ENCODE measurements at regions not wholly inside any gene's neighbourhood (a gene's known extent, or its start where the extent isn't known, plus 50 kb on each side); places are given as distances from the start of the nearest gene placed in this dataset.

- Histone ChIP-seq H3K27ac (ENCODE audit: low read length) (no peak overlapping the region), H3K36me3 (ENCODE audit: control insufficient read depth in 2 of 2, insufficient read depth in 2 of 2, low read length in 2 of 2) (no peaks in the 10 kb centered on the region), H3K27me3 (ENCODE audit: control insufficient read depth in 1 of 2, insufficient read depth in 2 of 2, low read length in 2 of 2) (no peaks in the 10 kb centered on the region), H3K4me3 (ENCODE audit: low read length in 2 of 2) (no peak overlapping the region), H3K9me3 (ENCODE audit: control insufficient read depth in 2 of 2, low read length in 2 of 2) (no peaks in the 10 kb centered on the region), H3K4me1 (ENCODE audit: control insufficient read depth, insufficient read depth, low read length) (no peaks in the 10 kb centered on the region), H3K9ac (ENCODE audit: low read length in 2 of 2) (no peak overlapping the region)
Observed at GRCh38 chr20:6882561-6883291, 115.2 kb downstream of the BMP2 start.

GRCh38 chr20:6884114-6884513 lies 116.6 kb downstream of the BMP2 start:
- Histone ChIP-seq H3K27me3 (ENCODE audit: control insufficient read depth in 1 of 2, insufficient read depth in 2 of 2, low read length in 2 of 2) (no peaks in the 10 kb centered on the region), H3K27ac (ENCODE audit: low read length) (no peak overlapping the region), H3K4me3 (ENCODE audit: low read length in 2 of 2) (no peak overlapping the region), H3K36me3 (ENCODE audit: control insufficient read depth in 2 of 2, insufficient read depth in 2 of 2, low read length in 2 of 2) (no peaks in the 10 kb centered on the region), H3K9me3 (ENCODE audit: control insufficient read depth in 2 of 2, low read length in 2 of 2) (no peaks in the 10 kb centered on the region), H3K9ac (ENCODE audit: low read length in 2 of 2) (no peak overlapping the region), H3K4me1 (ENCODE audit: control insufficient read depth, insufficient read depth, low read length) (no peaks in the 10 kb centered on the region)

- no peak overlapping the region for H3K4me3 ChIP-seq (ENCODE audit: low read length in 2 of 2)
- no peaks in the 10 kb centered on the region for H3K4me1 ChIP-seq (ENCODE audit: control insufficient read depth, insufficient read depth, low read length)
- H3K36me3 ChIP-seq (ENCODE audit: control insufficient read depth in 2 of 2, insufficient read depth in 2 of 2, low read length in 2 of 2): no peaks in the 10 kb centered on the region
- H3K27me3 ChIP-seq (ENCODE audit: control insufficient read depth in 1 of 2, insufficient read depth in 2 of 2, low read length in 2 of 2): no peaks in the 10 kb centered on the region
- H3K27ac ChIP-seq (ENCODE audit: low read length): no peak overlapping the region
- H3K9ac ChIP-seq (ENCODE audit: low read length in 2 of 2): no peak overlapping the region
- H3K9me3 ChIP-seq (ENCODE audit: control insufficient read depth in 2 of 2, low read length in 2 of 2): no peaks in the 10 kb centered on the region
Observed at GRCh38 chr20:6886065-6886729, 118.7 kb downstream of the BMP2 start.

GRCh38 chr20:6887966-6888365 lies 120.5 kb downstream of the BMP2 start:
- Histone ChIP-seq H3K9ac (ENCODE audit: low read length in 2 of 2) (no peak overlapping the region), H3K36me3 (ENCODE audit: control insufficient read depth in 2 of 2, insufficient read depth in 2 of 2, low read length in 2 of 2) (no peaks in the 10 kb centered on the region), H3K4me1 (ENCODE audit: control insufficient read depth, insufficient read depth, low read length) (no peaks in the 10 kb centered on the region), H3K27ac (ENCODE audit: low read length) (no peak overlapping the region), H3K9me3 (ENCODE audit: control insufficient read depth in 2 of 2, low read length in 2 of 2) (no peaks in the 10 kb centered on the region), H3K27me3 (ENCODE audit: control insufficient read depth in 1 of 2, insufficient read depth in 2 of 2, low read length in 2 of 2) (no peaks in the 10 kb centered on the region), H3K4me3 (ENCODE audit: low read length in 2 of 2) (no peak overlapping the region)

DNA sequence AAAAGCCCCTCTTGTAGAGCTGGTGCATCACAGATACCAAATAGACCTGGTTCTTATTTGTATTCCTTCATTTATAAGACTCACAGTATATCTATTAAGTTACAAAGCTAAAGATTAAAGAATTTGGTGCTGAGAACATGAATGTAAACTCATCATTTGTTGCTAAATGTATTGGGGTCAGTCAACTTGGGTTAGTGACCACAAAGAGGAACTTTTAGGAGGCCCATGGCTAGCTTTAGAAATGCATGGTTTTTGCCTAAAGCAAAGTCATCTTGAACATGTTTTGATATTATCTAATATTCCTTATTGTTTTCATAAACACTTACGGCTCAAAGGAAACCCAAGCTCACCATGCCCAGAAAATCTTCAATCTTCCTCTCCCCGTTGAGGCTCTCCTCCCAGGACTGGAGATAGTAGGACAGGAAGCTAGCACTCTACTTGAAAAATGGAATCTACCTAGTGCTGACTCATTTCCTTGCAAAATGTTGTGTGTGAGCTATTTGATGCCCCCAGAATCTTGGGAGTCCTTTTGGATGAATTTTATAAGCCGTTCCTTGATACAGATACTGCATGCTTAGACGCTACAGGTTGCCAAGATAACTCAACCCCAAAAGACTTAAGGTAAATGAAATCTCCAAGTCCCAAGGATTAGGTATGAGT lies 121.4 kb downstream of the BMP2 start:
- no peak overlapping the region for H3K27ac ChIP-seq (ENCODE audit: low read length)
- H3K9me3 ChIP-seq (ENCODE audit: control insufficient read depth in 2 of 2, low read length in 2 of 2): no peaks in the 10 kb centered on the region
- no peaks in the 10 kb centered on the region for H3K27me3 ChIP-seq (ENCODE audit: control insufficient read depth in 1 of 2, insufficient read depth in 2 of 2, low read length in 2 of 2)
- H3K9ac ChIP-seq (ENCODE audit: low read length in 2 of 2): no peak overlapping the region
- H3K4me3 ChIP-seq (ENCODE audit: low read length in 2 of 2): no peak overlapping the region
- no peaks in the 10 kb centered on the region for H3K4me1 ChIP-seq (ENCODE audit: control insufficient read depth, insufficient read depth, low read length)
- no peaks in the 10 kb centered on the region for H3K36me3 ChIP-seq (ENCODE audit: control insufficient read depth in 2 of 2, insufficient read depth in 2 of 2, low read length in 2 of 2)

DNA sequence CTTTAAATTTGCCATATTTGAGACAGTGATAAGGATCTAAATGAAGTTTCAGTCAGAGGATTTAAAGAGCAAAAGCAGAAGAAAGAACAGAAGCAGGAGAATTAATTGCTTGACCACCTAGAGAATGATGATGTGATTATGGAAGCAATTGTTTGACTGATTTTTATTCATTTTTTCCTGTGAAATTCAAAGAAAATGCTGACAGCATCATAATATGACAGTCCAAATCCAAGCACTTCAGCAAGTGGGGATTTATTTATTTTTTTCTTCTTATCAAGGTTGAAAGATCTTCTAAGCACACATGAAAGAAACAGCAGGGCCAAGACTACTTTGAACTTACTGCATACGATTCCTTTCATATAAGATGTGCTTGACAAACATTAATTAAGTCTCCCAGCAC lies 125.2 kb downstream of the BMP2 start:
- Histone ChIP-seq H3K4me3 (ENCODE audit: low read length in 2 of 2) (no peak overlapping the region), H3K9me3 (ENCODE audit: control insufficient read depth in 2 of 2, low read length in 2 of 2) (no peaks in the 10 kb centered on the region)

GRCh38 chr20:6898928-6899327 lies 131.4 kb downstream of the BMP2 start:
- Histone ChIP-seq H3K27me3 (ENCODE audit: control insufficient read depth in 1 of 2, insufficient read depth in 2 of 2, low read length in 2 of 2) (no peaks in the 10 kb centered on the region), H3K4me1 (ENCODE audit: control insufficient read depth, insufficient read depth, low read length) (no peaks in the 10 kb centered on the region), H3K36me3 (ENCODE audit: control insufficient read depth in 2 of 2, insufficient read depth in 2 of 2, low read length in 2 of 2) (no peaks in the 10 kb centered on the region), H3K4me3 (ENCODE audit: low read length in 2 of 2) (no peak overlapping the region), H3K9ac (ENCODE audit: low read length in 2 of 2) (no peak overlapping the region), H3K9me3 (ENCODE audit: control insufficient read depth in 2 of 2, low read length in 2 of 2) (no peaks in the 10 kb centered on the region), H3K27ac (ENCODE audit: low read length) (no peak overlapping the region)

More for the DNA sequence above, 125.2 kb downstream of the BMP2 start:
- Histone ChIP-seq H3K27me3 (ENCODE audit: control insufficient read depth in 1 of 2, insufficient read depth in 2 of 2, low read length in 2 of 2) (no peaks in the 10 kb centered on the region), H3K27ac (ENCODE audit: low read length) (no peak overlapping the region), H3K36me3 (ENCODE audit: control insufficient read depth in 2 of 2, insufficient read depth in 2 of 2, low read length in 2 of 2) (no peaks in the 10 kb centered on the region), H3K4me1 (ENCODE audit: control insufficient read depth, insufficient read depth, low read length) (no peaks in the 10 kb centered on the region), H3K9ac (ENCODE audit: low read length in 2 of 2) (no peak overlapping the region)

GRCh38 chr20:6906871-6907270 lies 139.4 kb downstream of the BMP2 start:
- Histone ChIP-seq H3K4me3 (ENCODE audit: low read length in 2 of 2) (no peak overlapping the region), H3K27me3 (ENCODE audit: control insufficient read depth in 1 of 2, insufficient read depth in 2 of 2, low read length in 2 of 2) (no peaks in the 10 kb centered on the region), H3K36me3 (ENCODE audit: control insufficient read depth in 2 of 2, insufficient read depth in 2 of 2, low read length in 2 of 2) (no peaks in the 10 kb centered on the region), H3K4me1 (ENCODE audit: control insufficient read depth, insufficient read depth, low read length) (no peaks in the 10 kb centered on the region), H3K9me3 (ENCODE audit: control insufficient read depth in 2 of 2, low read length in 2 of 2) (no peaks in the 10 kb centered on the region), H3K27ac (ENCODE audit: low read length) (no peak overlapping the region), H3K9ac (ENCODE audit: low read length in 2 of 2) (no peak overlapping the region)

DNA sequence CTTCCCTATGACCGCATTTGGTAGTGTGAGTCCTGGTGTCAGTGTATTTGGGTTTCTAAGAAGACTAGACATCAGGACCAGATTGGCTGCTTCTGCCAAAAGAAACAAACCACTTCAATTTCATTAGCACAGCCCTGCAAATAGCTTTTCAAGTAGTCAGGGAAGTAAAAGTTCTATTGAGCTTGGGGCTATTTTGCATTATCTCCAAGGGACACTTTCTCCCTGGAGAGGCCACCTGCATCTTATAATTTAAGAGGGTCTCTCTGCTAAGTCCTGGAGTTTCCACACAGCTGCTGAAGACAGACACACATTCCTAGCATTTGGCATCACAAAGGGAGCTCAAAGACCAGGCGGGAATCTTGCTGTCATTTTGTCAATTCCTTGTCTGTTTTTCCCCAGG lies 141.2 kb downstream of the BMP2 start:
- Histone ChIP-seq H3K27ac (ENCODE audit: low read length) (no peak overlapping the region), H3K4me1 (ENCODE audit: control insufficient read depth, insufficient read depth, low read length) (no peaks in the 10 kb centered on the region), H3K9me3 (ENCODE audit: control insufficient read depth in 2 of 2, low read length in 2 of 2) (no peaks in the 10 kb centered on the region), H3K9ac (ENCODE audit: low read length in 2 of 2) (no peak overlapping the region), H3K36me3 (ENCODE audit: control insufficient read depth in 2 of 2, insufficient read depth in 2 of 2, low read length in 2 of 2) (no peaks in the 10 kb centered on the region), H3K4me3 (ENCODE audit: low read length in 2 of 2) (no peak overlapping the region), H3K27me3 (ENCODE audit: control insufficient read depth in 1 of 2, insufficient read depth in 2 of 2, low read length in 2 of 2) (no peaks in the 10 kb centered on the region)

DNA sequence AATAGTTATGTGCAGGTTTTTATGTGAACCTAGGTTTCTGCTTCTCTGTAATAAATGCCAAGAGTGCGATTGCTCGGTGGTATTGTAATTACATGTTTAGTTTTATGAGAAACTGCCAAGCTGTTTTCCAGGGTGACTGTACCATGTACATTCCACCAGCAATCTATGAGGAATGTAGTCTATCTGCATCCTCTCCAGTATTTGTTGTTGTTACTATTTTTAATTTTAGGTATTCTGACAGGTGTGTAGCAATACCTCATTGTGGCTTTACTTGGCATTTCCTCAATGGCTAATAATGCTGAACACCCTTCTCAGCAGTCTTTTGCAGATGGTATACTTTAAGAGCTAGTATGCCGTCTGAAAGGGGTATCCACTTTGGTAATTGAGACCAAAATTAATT lies 142.1 kb downstream of the BMP2 start:
- Histone ChIP-seq H3K9me3 (ENCODE audit: control insufficient read depth in 2 of 2, low read length in 2 of 2) (no peaks in the 10 kb centered on the region), H3K9ac (ENCODE audit: low read length in 2 of 2) (no peak overlapping the region), H3K36me3 (ENCODE audit: control insufficient read depth in 2 of 2, insufficient read depth in 2 of 2, low read length in 2 of 2) (no peaks in the 10 kb centered on the region), H3K4me1 (ENCODE audit: control insufficient read depth, insufficient read depth, low read length) (no peaks in the 10 kb centered on the region), H3K27me3 (ENCODE audit: control insufficient read depth in 1 of 2, insufficient read depth in 2 of 2, low read length in 2 of 2) (no peaks in the 10 kb centered on the region), H3K27ac (ENCODE audit: low read length) (no peak overlapping the region), H3K4me3 (ENCODE audit: low read length in 2 of 2) (no peak overlapping the region)

- no peaks in the 10 kb centered on the region for H3K27me3 ChIP-seq (ENCODE audit: control insufficient read depth in 1 of 2, insufficient read depth in 2 of 2, low read length in 2 of 2)
- H3K4me1 ChIP-seq (ENCODE audit: control insufficient read depth, insufficient read depth, low read length): no peaks in the 10 kb centered on the region
- no peak overlapping the region for H3K9ac ChIP-seq (ENCODE audit: low read length in 2 of 2)
- H3K36me3 ChIP-seq (ENCODE audit: control insufficient read depth in 2 of 2, insufficient read depth in 2 of 2, low read length in 2 of 2): no peaks in the 10 kb centered on the region
- H3K27ac ChIP-seq (ENCODE audit: low read length): no peak overlapping the region
- no peaks in the 10 kb centered on the region for H3K9me3 ChIP-seq (ENCODE audit: control insufficient read depth in 2 of 2, low read length in 2 of 2)
- no peak overlapping the region for H3K4me3 ChIP-seq (ENCODE audit: low read length in 2 of 2)
Observed at GRCh38 chr20:6914986-6915385, 147.5 kb downstream of the BMP2 start.
